ENCODE measurements at regions not wholly inside any gene's neighbourhood (a gene's known extent, or its start where the extent isn't known, plus 50 kb on each side); places are given as distances from the start of the nearest gene placed in this dataset.

DNA sequence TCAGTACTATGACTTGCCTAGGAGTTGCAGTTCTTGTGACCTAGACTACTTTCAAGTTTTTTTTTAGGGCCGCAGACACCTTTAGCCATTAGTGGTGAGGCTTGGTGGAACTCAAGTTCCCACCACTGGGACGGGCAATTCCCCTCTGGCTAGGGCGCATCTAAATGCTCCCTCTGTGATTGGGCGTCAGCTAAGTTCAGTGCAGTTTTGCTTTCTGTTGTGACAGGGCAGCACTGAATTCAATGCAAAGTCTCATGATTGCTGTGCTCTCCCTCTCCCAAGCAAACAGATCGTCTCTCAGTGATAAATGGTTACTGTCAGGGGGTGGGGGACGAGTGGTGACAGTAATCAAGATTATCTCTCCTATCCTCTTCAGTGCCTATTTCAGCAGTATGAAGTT, 52.7 kb upstream of the FRMPD3 start:
- no peak for TF ChIP-seq EZH2 (IDR thresholded peaks at IDR 0.05; ENCODE audit: borderline replicate concordance, low read depth, low read length, poor library complexity, severe bottlenecking)
- TF ChIP-seq, protein P1, sequence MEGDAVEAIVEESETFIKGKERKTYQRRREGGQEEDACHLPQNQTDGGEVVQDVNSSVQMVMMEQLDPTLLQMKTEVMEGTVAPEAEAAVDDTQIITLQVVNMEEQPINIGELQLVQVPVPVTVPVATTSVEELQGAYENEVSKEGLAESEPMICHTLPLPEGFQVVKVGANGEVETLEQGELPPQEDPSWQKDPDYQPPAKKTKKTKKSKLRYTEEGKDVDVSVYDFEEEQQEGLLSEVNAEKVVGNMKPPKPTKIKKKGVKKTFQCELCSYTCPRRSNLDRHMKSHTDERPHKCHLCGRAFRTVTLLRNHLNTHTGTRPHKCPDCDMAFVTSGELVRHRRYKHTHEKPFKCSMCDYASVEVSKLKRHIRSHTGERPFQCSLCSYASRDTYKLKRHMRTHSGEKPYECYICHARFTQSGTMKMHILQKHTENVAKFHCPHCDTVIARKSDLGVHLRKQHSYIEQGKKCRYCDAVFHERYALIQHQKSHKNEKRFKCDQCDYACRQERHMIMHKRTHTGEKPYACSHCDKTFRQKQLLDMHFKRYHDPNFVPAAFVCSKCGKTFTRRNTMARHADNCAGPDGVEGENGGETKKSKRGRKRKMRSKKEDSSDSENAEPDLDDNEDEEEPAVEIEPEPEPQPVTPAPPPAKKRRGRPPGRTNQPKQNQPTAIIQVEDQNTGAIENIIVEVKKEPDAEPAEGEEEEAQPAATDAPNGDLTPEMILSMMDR (conservative IDR thresholded peaks at IDR 0.05; ENCODE audit: low read depth, low read length) = no peak
- Histone ChIP-seq H3K4me1 (ENCODE audit: insufficient read depth, low read length, poor library complexity, severe bottlenecking) (no peaks in the 10 kb centered on the region), H3K27ac (ENCODE audit: low read depth, low read length, poor library complexity, severe bottlenecking) (no peak overlapping the region), H3K4me3 (ENCODE audit: low read depth, low read length, poor library complexity, severe bottlenecking) (no peak overlapping the region), H3K27me3 (replicated peaks; ENCODE audit: insufficient read depth, low read depth, low read length, poor library complexity) (no peaks in the 10 kb centered on the region), H3K36me3 (ENCODE audit: insufficient read depth, low read length, poor library complexity, severe bottlenecking) (no peaks in the 10 kb centered on the region), H3K9me3 (ENCODE audit: low read depth, low read length, poor library complexity, severe bottlenecking) (no peaks in the 10 kb centered on the region)
- ChIA-PET CTCF (no interaction called here), POLR2A (ENCODE audit: low non-redundant PET) (no interaction called here)
- BruUV-seq (replicated peaks) = no TSS peak
- intact Hi-C loops (cut with micrococcal nuclease; ENCODE audit: unreplicated experiment) = no loop called here
- no peak for DNase-seq (ENCODE audit: low spot score)

DNA sequence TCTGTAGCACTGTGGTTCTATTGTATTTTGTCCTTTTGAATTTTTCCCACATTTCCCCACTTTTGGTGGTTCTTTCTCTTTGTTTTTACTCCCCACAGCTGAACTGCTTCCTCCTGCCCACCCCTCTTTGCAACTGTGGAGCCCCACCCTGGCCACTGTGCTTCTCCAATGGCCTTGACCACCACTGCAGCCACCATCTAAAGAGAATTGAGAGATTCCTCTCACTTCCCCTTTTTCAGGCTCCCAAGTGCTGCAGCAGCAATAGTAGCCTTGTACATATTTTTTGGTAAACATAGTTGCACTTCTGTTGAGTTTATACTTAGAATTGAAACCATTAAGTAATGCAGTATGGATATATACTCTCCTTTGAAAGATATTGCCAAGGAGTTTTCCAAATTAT, 51.3 kb upstream of the FRMPD3 start:
- no TSS peak for BruUV-seq (replicated peaks)
- no peak for TF ChIP-seq EZH2 (IDR thresholded peaks at IDR 0.05; ENCODE audit: borderline replicate concordance, low read depth, low read length, poor library complexity, severe bottlenecking)
- TF ChIP-seq, protein P1 (conservative IDR thresholded peaks at IDR 0.05; ENCODE audit: low read depth, low read length) = no peak
- DNase-seq (ENCODE audit: low spot score) = no peak
- no peaks in the 10 kb centered on the region for H3K9me3 ChIP-seq (ENCODE audit: low read depth, low read length, poor library complexity, severe bottlenecking)
- no peak overlapping the region for H3K4me3 ChIP-seq (ENCODE audit: low read depth, low read length, poor library complexity, severe bottlenecking)
- CTCF ChIA-PET = no interaction called here
- no peaks in the 10 kb centered on the region for H3K4me1 ChIP-seq (ENCODE audit: insufficient read depth, low read length, poor library complexity, severe bottlenecking)
- POLR2A ChIA-PET (ENCODE audit: low non-redundant PET) = no interaction called here
- H3K36me3 ChIP-seq (ENCODE audit: insufficient read depth, low read length, poor library complexity, severe bottlenecking) = no peaks in the 10 kb centered on the region
- no peaks in the 10 kb centered on the region for H3K27me3 ChIP-seq (replicated peaks; ENCODE audit: insufficient read depth, low read depth, low read length, poor library complexity)
- intact Hi-C loops (cut with micrococcal nuclease; ENCODE audit: unreplicated experiment) = no loop called here
- no peak overlapping the region for H3K27ac ChIP-seq (ENCODE audit: low read depth, low read length, poor library complexity, severe bottlenecking)
